OCI-LY1 (cell line): ENCODE measurements at regions not wholly inside any gene's neighbourhood (a gene's known extent, or its start where the extent isn't known, plus 50 kb on each side); places are given as distances from the start of the nearest gene placed in this dataset.

Experiments
- H2AFZ ChIP-seq: fragments of 200-600 bp; sonication (generic), shearing (Covaris generic); 2 replicates; pipeline ENCODE4 v1.6.0; 2014; ENCODE audit warnings: antibody characterized with exemption, mild to moderate bottlenecking, low read length
- H3F3A ChIP-seq: fragments of 200-600 bp; sonication (generic), shearing (Covaris generic); 2 replicates; pipeline ENCODE4 v1.6.0; 2014; ENCODE audit warnings: mild to moderate bottlenecking, antibody characterized with exemption, low read length, moderate library complexity; ENCODE audit not compliant: insufficient read depth
- H3K27ac ChIP-seq: fragments of 200-600 bp; sonication (generic); 2 replicates; pipeline ENCODE4 v1.5.1; 2014; ENCODE audit warnings: low read length, mixed run types, mild to moderate bottlenecking, low read depth; ENCODE audit not compliant: poor library complexity, severe bottlenecking
- H3K27me3 ChIP-seq: fragments of 200-600 bp; sonication (generic); 2 replicates; pipeline ENCODE4 v1.6.0; 2014; ENCODE audit warnings: antibody characterized with exemption, mild to moderate bottlenecking, low read length, moderate library complexity; ENCODE audit not compliant: insufficient read depth
- H3K36me3 ChIP-seq: fragments of 200-600 bp; sonication (generic); 2 replicates; pipeline ENCODE4 v1.6.1; 2014; ENCODE audit warnings: mild to moderate bottlenecking, antibody characterized with exemption, low read length, moderate library complexity, mixed read lengths; ENCODE audit not compliant: insufficient read depth
- H3K4me1 ChIP-seq: fragments of 200-600 bp; sonication (generic); 2 replicates; pipeline ENCODE4 v1.5.1; 2014; ENCODE audit warnings: mild to moderate bottlenecking, low read length, moderate library complexity; ENCODE audit not compliant: insufficient read depth, severe bottlenecking
- H3K4me2 ChIP-seq: fragments of 200-600 bp; sonication (generic), shearing (Covaris generic); 2 replicates; pipeline ENCODE4 v1.6.1; 2014; ENCODE audit warnings: low read length
- H3K4me3 ChIP-seq: fragments of 200-600 bp; sonication (generic); 2 replicates; pipeline ENCODE4 v1.5.1; 2014; ENCODE audit warnings: low read length, low read depth, mild to moderate bottlenecking, mixed read lengths; ENCODE audit not compliant: poor library complexity, severe bottlenecking
- H3K79me2 ChIP-seq: fragments of 200-600 bp; shearing (Covaris generic); 2 replicates; pipeline ENCODE4 v1.6.1; 2016; ENCODE audit warnings: mixed run types, low read length, mixed read lengths; ENCODE audit not compliant: insufficient read depth
- H3K9ac ChIP-seq: fragments of 200-600 bp; sonication (generic), shearing (Covaris generic); 2 replicates; pipeline ENCODE4 v1.6.1; 2014; ENCODE audit warnings: mild to moderate bottlenecking, low read length, mixed read lengths
- H3K9me2 ChIP-seq: fragments of 200-600 bp; sonication (generic), shearing (Covaris generic); 2 replicates; pipeline ENCODE4 v1.6.1; 2014; ENCODE audit warnings: low read depth, mild to moderate bottlenecking, low read length, mixed read lengths
- H3K9me3 ChIP-seq: fragments of 200-600 bp; shearing (Covaris generic); 2 replicates; pipeline ENCODE4 v1.6.1; 2014; ENCODE audit warnings: low read length, mixed read lengths
- H4K20me1 ChIP-seq: fragments of 200-600 bp; sonication (generic), shearing (Covaris generic); 2 replicates; pipeline ENCODE4 v1.6.0; 2016; ENCODE audit warnings: mild to moderate bottlenecking, low read length; ENCODE audit not compliant: insufficient read depth
- EZH2 ChIP-seq: fragments of 200-600 bp; sonication (generic), shearing (Covaris generic); IDR thresholded peaks from 2 replicates; pipeline ENCODE4 v1.8.0; 2017; ENCODE audit warnings: borderline replicate concordance, mixed run types, mild to moderate bottlenecking, antibody characterized with exemption, low read length, moderate library complexity, mixed read lengths
- TF ChIP-seq, protein P1 (sequence below): fragments of 200-600 bp; sonication (generic), shearing (Covaris generic); IDR thresholded peaks from 2 replicates; pipeline ENCODE4 v1.5.1; 2017; ENCODE audit warnings: mild to moderate bottlenecking, antibody characterized with exemption, low read length, moderate library complexity, mixed read lengths

DNA sequence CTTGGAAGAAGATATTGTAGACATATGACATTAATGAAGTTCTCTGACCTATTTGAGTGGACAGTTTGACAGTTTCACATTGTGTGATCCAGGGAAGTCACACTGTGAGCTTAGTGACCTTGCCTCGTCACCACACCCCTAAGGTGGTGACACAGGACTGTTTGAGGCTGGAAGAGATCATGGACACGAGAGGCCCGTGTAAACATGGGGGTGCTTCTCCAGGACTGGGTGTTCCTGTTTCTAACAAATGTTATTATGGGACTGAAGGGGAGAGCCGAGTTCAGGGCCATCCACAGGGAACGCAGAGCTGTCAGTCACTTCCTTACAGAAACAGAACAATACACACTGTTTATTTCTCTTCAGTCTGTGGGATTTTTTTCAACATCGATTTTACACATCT lies 96.5 kb upstream of the DNAJC19 start:
- Histone ChIP-seq H3K36me3 (no peaks in the 10 kb centered on the region), H3K79me2 (no peaks in the 10 kb centered on the region), H3K9me3 (no peaks in the 10 kb centered on the region; the same call in 1 of the 2 replicates), H3K9me2 (no peaks in the 10 kb centered on the region), H3F3A (no peaks in the 10 kb centered on the region), H3K9ac (no peak overlapping the region), H4K20me1 (no peaks in the 10 kb centered on the region), H3K4me2 (no peak overlapping the region), H2AFZ (no peak overlapping the region), H3K27ac (no peak overlapping the region), H3K27me3 (no peaks in the 10 kb centered on the region), H3K4me1 (no peaks in the 10 kb centered on the region), H3K4me3 (no peak overlapping the region)
- TF ChIP-seq EZH2, result no peak

DNA sequence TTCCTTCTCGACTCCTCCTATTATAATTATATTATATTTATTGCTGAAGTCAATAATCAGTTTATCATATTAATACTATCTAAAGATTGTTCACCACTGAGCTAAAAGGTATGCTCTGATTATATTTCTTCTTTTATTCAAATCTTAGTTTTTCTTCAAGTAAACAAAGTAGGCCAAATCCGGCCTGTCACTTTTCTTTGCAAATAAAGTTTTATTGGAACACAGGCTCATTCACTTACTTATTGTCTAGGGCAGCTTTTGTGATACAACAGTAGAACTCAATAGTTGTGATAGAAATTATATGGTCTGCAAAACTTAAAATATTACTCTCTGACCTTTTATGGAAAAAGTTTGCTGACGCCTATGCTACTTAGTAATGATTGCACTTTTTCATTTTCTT lies 92.4 kb upstream of the DNAJC19 start:
- H3K27ac ChIP-seq, result no peak overlapping the region
- H3K9me2 ChIP-seq, result no peaks in the 10 kb centered on the region
- no peak overlapping the region for H3K4me2 ChIP-seq
- no peak overlapping the region for H3K4me3 ChIP-seq
- no peaks in the 10 kb centered on the region for H3K4me1 ChIP-seq
- H3K79me2 ChIP-seq, result no peaks in the 10 kb centered on the region
- no peak overlapping the region for H2AFZ ChIP-seq
- H3K9me3 ChIP-seq, result no peaks in the 10 kb centered on the region
- no peaks in the 10 kb centered on the region for H4K20me1 ChIP-seq
- TF ChIP-seq, protein P1, sequence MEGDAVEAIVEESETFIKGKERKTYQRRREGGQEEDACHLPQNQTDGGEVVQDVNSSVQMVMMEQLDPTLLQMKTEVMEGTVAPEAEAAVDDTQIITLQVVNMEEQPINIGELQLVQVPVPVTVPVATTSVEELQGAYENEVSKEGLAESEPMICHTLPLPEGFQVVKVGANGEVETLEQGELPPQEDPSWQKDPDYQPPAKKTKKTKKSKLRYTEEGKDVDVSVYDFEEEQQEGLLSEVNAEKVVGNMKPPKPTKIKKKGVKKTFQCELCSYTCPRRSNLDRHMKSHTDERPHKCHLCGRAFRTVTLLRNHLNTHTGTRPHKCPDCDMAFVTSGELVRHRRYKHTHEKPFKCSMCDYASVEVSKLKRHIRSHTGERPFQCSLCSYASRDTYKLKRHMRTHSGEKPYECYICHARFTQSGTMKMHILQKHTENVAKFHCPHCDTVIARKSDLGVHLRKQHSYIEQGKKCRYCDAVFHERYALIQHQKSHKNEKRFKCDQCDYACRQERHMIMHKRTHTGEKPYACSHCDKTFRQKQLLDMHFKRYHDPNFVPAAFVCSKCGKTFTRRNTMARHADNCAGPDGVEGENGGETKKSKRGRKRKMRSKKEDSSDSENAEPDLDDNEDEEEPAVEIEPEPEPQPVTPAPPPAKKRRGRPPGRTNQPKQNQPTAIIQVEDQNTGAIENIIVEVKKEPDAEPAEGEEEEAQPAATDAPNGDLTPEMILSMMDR, result no peak
- no peak for TF ChIP-seq EZH2
- H3K9ac ChIP-seq, result no peak overlapping the region
- H3F3A ChIP-seq, result no peaks in the 10 kb centered on the region
- H3K36me3 ChIP-seq, result no peaks in the 10 kb centered on the region
- H3K27me3 ChIP-seq, result no peaks in the 10 kb centered on the region

DNA sequence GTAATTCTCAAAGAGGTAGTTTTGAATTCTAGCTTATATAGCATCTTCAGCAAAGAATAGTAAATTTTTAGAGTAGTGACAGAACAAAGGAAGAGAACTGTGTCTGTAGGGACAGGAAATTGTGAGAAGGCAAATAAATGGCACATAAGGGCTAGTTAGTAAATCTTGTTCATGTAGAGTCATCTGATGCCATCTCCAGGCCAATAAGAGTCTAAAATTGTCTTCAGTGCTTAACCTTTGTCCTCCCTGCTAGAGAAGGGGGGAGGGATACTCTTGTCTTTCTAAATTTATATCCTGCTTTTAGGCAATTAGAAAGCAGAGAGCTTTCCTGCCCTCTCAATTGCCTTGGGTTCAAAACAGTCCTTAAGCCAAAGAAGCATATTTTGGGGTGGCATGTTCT lies 87.0 kb upstream of the DNAJC19 start:
- Histone ChIP-seq H3K27me3 (no peaks in the 10 kb centered on the region), H3K79me2 (no peaks in the 10 kb centered on the region), H4K20me1 (no peaks in the 10 kb centered on the region), H3K27ac (no peak overlapping the region), H3K9me3 (no peaks in the 10 kb centered on the region), H3K36me3 (no peaks in the 10 kb centered on the region), H3K4me2 (no peak overlapping the region), H3K9ac (no peak overlapping the region), H3K9me2 (no peaks in the 10 kb centered on the region), H3K4me1 (no peaks in the 10 kb centered on the region), H3F3A (no peaks in the 10 kb centered on the region), H3K4me3 (no peak overlapping the region), H2AFZ (no peak overlapping the region)
- no peak for TF ChIP-seq EZH2
- TF ChIP-seq, protein P1, result no peak

DNA sequence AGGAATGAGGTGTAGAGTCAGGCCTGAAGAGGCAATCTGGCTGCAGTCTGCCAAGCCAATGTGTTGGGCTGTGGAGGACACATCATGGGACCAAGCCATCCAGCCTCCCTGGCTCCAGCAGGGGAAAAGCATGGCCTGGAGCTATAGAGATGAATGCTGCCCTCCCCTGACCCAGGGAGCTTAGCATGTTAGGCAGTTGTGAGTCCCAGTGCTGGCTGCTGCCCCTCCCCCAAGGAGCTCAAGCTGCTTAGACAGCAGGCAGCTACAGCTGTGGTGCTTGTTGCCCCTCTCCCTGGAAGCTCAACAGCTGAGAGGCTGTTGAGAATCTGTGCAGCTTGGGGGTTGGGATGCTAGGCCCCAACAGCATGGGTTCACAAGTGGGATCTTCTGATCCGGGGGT lies 85.6 kb upstream of the DNAJC19 start:
- H3K4me3 ChIP-seq, result no peak overlapping the region
- no peaks in the 10 kb centered on the region for H3F3A ChIP-seq
- no peaks in the 10 kb centered on the region for H3K4me1 ChIP-seq
- no peaks in the 10 kb centered on the region for H3K79me2 ChIP-seq
- H3K9ac ChIP-seq, result no peak overlapping the region
- no peaks in the 10 kb centered on the region for H4K20me1 ChIP-seq
- H3K4me2 ChIP-seq, result no peak overlapping the region
- no peaks in the 10 kb centered on the region for H3K9me2 ChIP-seq
- H2AFZ ChIP-seq, result no peak overlapping the region
- no peaks in the 10 kb centered on the region for H3K9me3 ChIP-seq
- no peak for TF ChIP-seq EZH2
- TF ChIP-seq, protein P1, result no peak
- no peaks in the 10 kb centered on the region for H3K27me3 ChIP-seq
- no peak overlapping the region for H3K27ac ChIP-seq
- no peaks in the 10 kb centered on the region for H3K36me3 ChIP-seq
